ENCODE measurements at regions not wholly inside any gene's neighbourhood (a gene's known extent, or its start where the extent isn't known, plus 50 kb on each side); places are given as distances from the start of the nearest gene placed in this dataset.
A peak's percentile ranks its signal among the peaks of the same experiment; 100 is the strongest.

- Histone ChIP-seq H3K27me3 (ENCODE audit: insufficient read depth, low read length) (no peaks in the 10 kb centered on the region), H3K4me1 (ENCODE audit: insufficient read depth, low read length) (peaks cover 4% of the 10 kb centered on the region), H3K36me3 (ENCODE audit: insufficient read depth, low read length) (no peaks in the 10 kb centered on the region), H3K4me2 (ENCODE audit: insufficient read depth, low read length) (no peak overlapping the region), H3K79me2 (ENCODE audit: insufficient read depth, low read length) (no peaks in the 10 kb centered on the region), H3K9me3 (ENCODE audit: low read depth, low read length) (no peaks in the 10 kb centered on the region), H3K27ac (ENCODE audit: low read depth, low read length) (no peak overlapping the region), H3K4me3 (ENCODE audit: insufficient read depth, low read length) (no peak overlapping the region), H4K20me1 (ENCODE audit: insufficient read depth, low read length) (no peaks in the 10 kb centered on the region), H2AFZ (ENCODE audit: low read length) (no peak overlapping the region)
- TF ChIP-seq, protein P1, sequence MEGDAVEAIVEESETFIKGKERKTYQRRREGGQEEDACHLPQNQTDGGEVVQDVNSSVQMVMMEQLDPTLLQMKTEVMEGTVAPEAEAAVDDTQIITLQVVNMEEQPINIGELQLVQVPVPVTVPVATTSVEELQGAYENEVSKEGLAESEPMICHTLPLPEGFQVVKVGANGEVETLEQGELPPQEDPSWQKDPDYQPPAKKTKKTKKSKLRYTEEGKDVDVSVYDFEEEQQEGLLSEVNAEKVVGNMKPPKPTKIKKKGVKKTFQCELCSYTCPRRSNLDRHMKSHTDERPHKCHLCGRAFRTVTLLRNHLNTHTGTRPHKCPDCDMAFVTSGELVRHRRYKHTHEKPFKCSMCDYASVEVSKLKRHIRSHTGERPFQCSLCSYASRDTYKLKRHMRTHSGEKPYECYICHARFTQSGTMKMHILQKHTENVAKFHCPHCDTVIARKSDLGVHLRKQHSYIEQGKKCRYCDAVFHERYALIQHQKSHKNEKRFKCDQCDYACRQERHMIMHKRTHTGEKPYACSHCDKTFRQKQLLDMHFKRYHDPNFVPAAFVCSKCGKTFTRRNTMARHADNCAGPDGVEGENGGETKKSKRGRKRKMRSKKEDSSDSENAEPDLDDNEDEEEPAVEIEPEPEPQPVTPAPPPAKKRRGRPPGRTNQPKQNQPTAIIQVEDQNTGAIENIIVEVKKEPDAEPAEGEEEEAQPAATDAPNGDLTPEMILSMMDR (IDR thresholded peaks at IDR 0.05; ENCODE audit: extremely low read depth, low read depth, low read length): no peak
- DNase-seq (ENCODE audit: insufficient read length, low spot score, missing footprints): peak; percentile 2
Observed at GRCh38 chr5:35468811-35469210, 148.9 kb upstream of the SPEF2 start.

GRCh38 chr5:35466746-35467145 is 150.9 kb upstream of the SPEF2 start:
- Histone ChIP-seq H2AFZ (ENCODE audit: low read length) (no peak overlapping the region), H3K27ac (ENCODE audit: low read depth, low read length) (no peak overlapping the region), H3K27me3 (ENCODE audit: insufficient read depth, low read length) (no peaks in the 10 kb centered on the region), H3K4me1 (ENCODE audit: insufficient read depth, low read length) (peaks cover 4% of the 10 kb centered on the region), H3K4me3 (ENCODE audit: insufficient read depth, low read length) (no peak overlapping the region), H3K79me2 (ENCODE audit: insufficient read depth, low read length) (no peaks in the 10 kb centered on the region), H4K20me1 (ENCODE audit: insufficient read depth, low read length) (no peaks in the 10 kb centered on the region), H3K36me3 (ENCODE audit: insufficient read depth, low read length) (no peaks in the 10 kb centered on the region), H3K4me2 (ENCODE audit: insufficient read depth, low read length) (no peak overlapping the region), H3K9me3 (ENCODE audit: low read depth, low read length) (no peaks in the 10 kb centered on the region)
- TF ChIP-seq, protein P1 (IDR thresholded peaks at IDR 0.05; ENCODE audit: extremely low read depth, low read depth, low read length): no peak
- DNase-seq (ENCODE audit: insufficient read length, low spot score, missing footprints): no peak

DNA sequence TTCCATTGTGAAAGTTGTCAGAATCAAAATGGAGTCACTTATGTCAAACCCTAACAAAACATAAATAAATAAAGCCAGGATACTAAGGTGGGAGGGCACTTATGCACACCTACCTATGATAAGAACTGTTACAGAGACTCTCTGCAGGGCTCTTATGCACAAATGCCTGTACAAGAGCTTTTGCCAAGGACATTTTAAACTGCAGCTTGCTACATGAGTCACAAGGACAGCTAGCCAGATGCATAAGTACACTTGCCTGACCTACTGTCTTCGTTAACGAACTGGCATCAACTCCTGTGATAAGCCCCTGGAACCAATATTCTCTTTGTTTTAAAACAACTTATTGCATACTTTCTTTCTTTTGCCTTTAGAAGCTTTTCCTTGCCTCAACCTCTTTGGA is 152.9 kb upstream of the SPEF2 start:
- Histone ChIP-seq H3K27ac (ENCODE audit: low read depth, low read length) (no peak overlapping the region), H2AFZ (ENCODE audit: low read length) (no peak overlapping the region), H3K4me2 (ENCODE audit: insufficient read depth, low read length) (no peak overlapping the region), H3K4me3 (ENCODE audit: insufficient read depth, low read length) (no peak overlapping the region), H3K9me3 (ENCODE audit: low read depth, low read length) (no peaks in the 10 kb centered on the region), H3K36me3 (ENCODE audit: insufficient read depth, low read length) (no peaks in the 10 kb centered on the region), H3K27me3 (ENCODE audit: insufficient read depth, low read length) (no peaks in the 10 kb centered on the region), H3K4me1 (ENCODE audit: insufficient read depth, low read length) (no peaks in the 10 kb centered on the region), H4K20me1 (ENCODE audit: insufficient read depth, low read length) (no peaks in the 10 kb centered on the region), H3K79me2 (ENCODE audit: insufficient read depth, low read length) (no peaks in the 10 kb centered on the region)
- DNase-seq (ENCODE audit: insufficient read length, low spot score, missing footprints): no peak
- TF ChIP-seq, protein P1 (IDR thresholded peaks at IDR 0.05; ENCODE audit: extremely low read depth, low read depth, low read length): no peak

DNA sequence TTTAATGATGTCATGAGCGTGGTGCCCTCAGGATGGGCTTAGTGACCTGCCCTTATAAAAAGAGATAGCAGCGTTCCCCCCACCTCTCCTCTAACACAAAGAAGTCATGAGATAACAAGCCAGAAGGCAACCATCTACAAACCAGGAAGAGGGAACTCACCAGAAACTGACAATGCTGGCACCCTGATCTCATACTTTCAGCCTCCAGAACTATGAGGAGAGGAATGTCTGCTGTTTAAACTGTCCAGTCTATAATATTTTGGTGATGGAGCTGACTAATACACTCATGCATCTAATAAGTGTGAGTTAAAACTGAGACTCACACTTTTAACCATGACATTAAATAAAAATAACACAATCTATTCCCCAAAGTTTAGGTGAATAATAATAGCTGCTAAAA is 156.1 kb upstream of the SPEF2 start:
- no peak for DNase-seq (ENCODE audit: insufficient read length, low spot score, missing footprints)

More for the DNA sequence above, 156.1 kb upstream of the SPEF2 start:
- Histone ChIP-seq H3K36me3 (ENCODE audit: insufficient read depth, low read length) (no peaks in the 10 kb centered on the region), H3K27ac (ENCODE audit: low read depth, low read length) (no peak overlapping the region), H4K20me1 (ENCODE audit: insufficient read depth, low read length) (no peaks in the 10 kb centered on the region), H3K79me2 (ENCODE audit: insufficient read depth, low read length) (no peaks in the 10 kb centered on the region), H2AFZ (ENCODE audit: low read length) (no peak overlapping the region), H3K4me2 (ENCODE audit: insufficient read depth, low read length) (no peak overlapping the region), H3K9me3 (ENCODE audit: low read depth, low read length) (no peaks in the 10 kb centered on the region), H3K4me1 (ENCODE audit: insufficient read depth, low read length) (no peaks in the 10 kb centered on the region), H3K4me3 (ENCODE audit: insufficient read depth, low read length) (no peak overlapping the region), H3K27me3 (ENCODE audit: insufficient read depth, low read length) (no peaks in the 10 kb centered on the region)
- TF ChIP-seq, protein P1 (IDR thresholded peaks at IDR 0.05; ENCODE audit: extremely low read depth, low read depth, low read length): no peak

All from osteoblast (primary cell).